ENCODE measurements at regions not wholly inside any gene's neighbourhood (a gene's known extent, or its start where the extent isn't known, plus 50 kb on each side); places are given as distances from the start of the nearest gene placed in this dataset.

DNA sequence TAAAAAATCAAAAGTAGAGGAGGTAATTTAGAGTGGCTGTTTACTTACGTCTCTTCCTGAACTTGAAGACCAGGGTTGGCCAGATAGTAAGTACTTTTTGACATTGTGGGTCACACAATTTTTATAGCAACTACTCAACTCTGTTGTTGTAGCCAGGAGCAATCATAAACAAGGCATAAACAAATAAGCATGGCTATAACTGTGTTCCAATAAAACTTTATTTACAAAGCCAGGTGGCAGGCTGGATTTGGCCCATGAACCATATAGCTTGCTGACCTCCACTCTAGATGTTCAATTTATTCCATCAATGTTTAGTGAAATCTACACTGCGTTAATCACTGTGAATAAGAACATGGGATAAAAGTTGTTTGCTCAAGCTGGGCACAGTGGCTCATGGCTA lies 500.4 kb upstream of the ERCC4 start:
- no peak overlapping the region for H3K4me3 ChIP-seq (ENCODE audit: low read depth, low read length, poor library complexity, severe bottlenecking)
- H3K4me2 ChIP-seq (ENCODE audit: low read length): no peak overlapping the region
- CTCF ChIA-PET (ENCODE audit: unreplicated experiment): no interaction called here
- H4K20me1 ChIP-seq (ENCODE audit: insufficient read depth, low read length): no peaks in the 10 kb centered on the region
- DNase-seq (ENCODE audit: low spot score): no peak
- no peaks in the 10 kb centered on the region for H3K9me3 ChIP-seq (ENCODE audit: low read length)
- POLR2A ChIA-PET: interaction anchor here (0.7 kb wide), 1 partner anchor 75 kb away, joined by 3 read pairs; no protein-coding TSS in a partner anchor
- H3K27ac ChIP-seq (ENCODE audit: low read depth, low read length, poor library complexity, severe bottlenecking): no peak overlapping the region
- TF ChIP-seq EZH2phosphoT487 (IDR thresholded peaks at IDR 0.05; ENCODE audit: borderline replicate concordance, low read depth, low read length): no peak
- TF ChIP-seq, protein P1, sequence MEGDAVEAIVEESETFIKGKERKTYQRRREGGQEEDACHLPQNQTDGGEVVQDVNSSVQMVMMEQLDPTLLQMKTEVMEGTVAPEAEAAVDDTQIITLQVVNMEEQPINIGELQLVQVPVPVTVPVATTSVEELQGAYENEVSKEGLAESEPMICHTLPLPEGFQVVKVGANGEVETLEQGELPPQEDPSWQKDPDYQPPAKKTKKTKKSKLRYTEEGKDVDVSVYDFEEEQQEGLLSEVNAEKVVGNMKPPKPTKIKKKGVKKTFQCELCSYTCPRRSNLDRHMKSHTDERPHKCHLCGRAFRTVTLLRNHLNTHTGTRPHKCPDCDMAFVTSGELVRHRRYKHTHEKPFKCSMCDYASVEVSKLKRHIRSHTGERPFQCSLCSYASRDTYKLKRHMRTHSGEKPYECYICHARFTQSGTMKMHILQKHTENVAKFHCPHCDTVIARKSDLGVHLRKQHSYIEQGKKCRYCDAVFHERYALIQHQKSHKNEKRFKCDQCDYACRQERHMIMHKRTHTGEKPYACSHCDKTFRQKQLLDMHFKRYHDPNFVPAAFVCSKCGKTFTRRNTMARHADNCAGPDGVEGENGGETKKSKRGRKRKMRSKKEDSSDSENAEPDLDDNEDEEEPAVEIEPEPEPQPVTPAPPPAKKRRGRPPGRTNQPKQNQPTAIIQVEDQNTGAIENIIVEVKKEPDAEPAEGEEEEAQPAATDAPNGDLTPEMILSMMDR (conservative IDR thresholded peaks at IDR 0.05; ENCODE audit: low read length): no peak
- intact Hi-C loops (cut with micrococcal nuclease; ENCODE audit: unreplicated experiment): no loop called here
- no peaks in the 10 kb centered on the region for H3K79me2 ChIP-seq (ENCODE audit: insufficient read depth, low read depth, low read length)
- no peaks in the 10 kb centered on the region for H3K36me3 ChIP-seq (ENCODE audit: insufficient read depth, low read length)
- BruUV-seq (replicated peaks): no TSS peak
- H3K9me2 ChIP-seq (ENCODE audit: insufficient read depth, low read length): no peaks in the 10 kb centered on the region
- H2AFZ ChIP-seq (ENCODE audit: low read length): no peak overlapping the region
- peaks cover 6% of the 10 kb centered on the region for H3K4me1 ChIP-seq (ENCODE audit: insufficient read depth, low read length, poor library complexity, severe bottlenecking)

DNA sequence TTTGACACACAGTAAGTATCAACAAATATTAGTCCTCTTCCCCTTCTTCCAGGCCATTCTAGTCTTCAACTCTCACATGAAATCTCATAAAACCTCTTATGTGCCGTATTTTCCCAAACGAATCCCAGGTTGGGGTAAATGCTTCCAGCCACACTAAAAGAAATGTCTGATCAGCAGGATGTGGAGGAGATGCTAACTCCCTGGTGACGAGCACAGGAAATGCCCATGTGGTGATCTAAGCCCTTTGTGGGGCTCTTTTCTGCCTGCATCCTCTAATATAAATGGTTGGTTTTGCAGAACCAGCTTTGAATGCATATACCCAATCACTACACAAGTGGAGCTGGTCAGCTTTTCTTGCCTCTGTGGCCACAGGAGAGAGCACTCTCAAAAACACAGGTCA lies 498.2 kb upstream of the ERCC4 start:
- H4K20me1 ChIP-seq (ENCODE audit: insufficient read depth, low read length): no peaks in the 10 kb centered on the region
- H3K4me1 ChIP-seq (ENCODE audit: insufficient read depth, low read length, poor library complexity, severe bottlenecking): peaks cover 20% of the 10 kb centered on the region
- H3K9me2 ChIP-seq (ENCODE audit: insufficient read depth, low read length): no peaks in the 10 kb centered on the region
- TF ChIP-seq, protein P1 (conservative IDR thresholded peaks at IDR 0.05; ENCODE audit: low read length): no peak
- no peak for TF ChIP-seq EZH2phosphoT487 (IDR thresholded peaks at IDR 0.05; ENCODE audit: borderline replicate concordance, low read depth, low read length)
- intact Hi-C loops (cut with micrococcal nuclease; ENCODE audit: unreplicated experiment): no loop called here
- H3K4me3 ChIP-seq (ENCODE audit: low read depth, low read length, poor library complexity, severe bottlenecking): no peak overlapping the region
- H3K4me2 ChIP-seq (ENCODE audit: low read length): no peak overlapping the region
- ChIA-PET POLR2A (no interaction called here), CTCF (ENCODE audit: unreplicated experiment) (no interaction called here)
- no TSS peak for BruUV-seq (replicated peaks)
- H3K79me2 ChIP-seq (ENCODE audit: insufficient read depth, low read depth, low read length): no peaks in the 10 kb centered on the region
- peaks cover 3% of the 10 kb centered on the region for H3K9me3 ChIP-seq (ENCODE audit: low read length)
- H3K36me3 ChIP-seq (ENCODE audit: insufficient read depth, low read length): no peaks in the 10 kb centered on the region; the same call in 1 of the 2 replicates
- H3K27ac ChIP-seq (ENCODE audit: low read depth, low read length, poor library complexity, severe bottlenecking): no peak overlapping the region
- no peak overlapping the region for H2AFZ ChIP-seq (ENCODE audit: low read length)
- peak; percentile 21 for DNase-seq (ENCODE audit: low spot score)

DNA sequence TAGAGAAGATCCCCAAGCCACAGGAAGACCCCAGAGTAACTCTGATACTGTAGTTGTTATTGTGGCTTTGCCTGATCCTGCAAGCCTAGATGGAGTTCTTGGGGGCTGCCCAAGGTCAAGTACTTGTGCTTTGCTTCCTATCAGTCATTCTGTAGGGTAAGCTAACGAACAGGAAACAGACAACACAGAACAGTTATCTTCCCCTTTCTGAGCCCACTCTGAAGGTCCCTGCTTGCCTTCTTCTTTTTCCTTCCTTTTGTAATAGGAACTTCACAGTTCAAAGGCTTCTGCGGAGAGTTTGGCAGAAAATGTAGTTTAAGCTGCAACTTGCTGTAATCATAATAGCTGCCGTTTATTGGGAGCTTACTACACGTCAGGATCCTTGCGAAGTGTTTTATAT lies 494.1 kb upstream of the ERCC4 start:
- Histone ChIP-seq H3K4me3 (ENCODE audit: low read depth, low read length, poor library complexity, severe bottlenecking) (no peak overlapping the region), H3K9me3 (ENCODE audit: low read length) (peaks cover 9% of the 10 kb centered on the region), H3K4me1 (ENCODE audit: insufficient read depth, low read length, poor library complexity, severe bottlenecking) (peaks cover 42% of the 10 kb centered on the region), H3K36me3 (ENCODE audit: insufficient read depth, low read length) (no peaks in the 10 kb centered on the region; the same call in 1 of the 2 replicates), H2AFZ (ENCODE audit: low read length) (peak overlapping the region; percentile 86), H3K79me2 (ENCODE audit: insufficient read depth, low read depth, low read length) (no peaks in the 10 kb centered on the region), H4K20me1 (ENCODE audit: insufficient read depth, low read length) (no peaks in the 10 kb centered on the region), H3K27ac (ENCODE audit: low read depth, low read length, poor library complexity, severe bottlenecking) (peak overlapping the region; percentile 17), H3K4me2 (ENCODE audit: low read length) (peak overlapping the region; percentile 14; the same call in 1 of the 2 replicates), H3K9me2 (ENCODE audit: insufficient read depth, low read length) (no peaks in the 10 kb centered on the region)
- ChIA-PET CTCF (ENCODE audit: unreplicated experiment) (no interaction called here), POLR2A (interaction anchor here (1.0 to 1.5 kb wide), 4 partner anchors 8 to 65 kb away, joined by 3 to 4 read pairs (median 4); no protein-coding TSS in a partner anchor)
- DNase-seq (ENCODE audit: low spot score): peak; percentile 20
- no TSS peak for BruUV-seq (replicated peaks)
- TF ChIP-seq, protein P1 (conservative IDR thresholded peaks at IDR 0.05; ENCODE audit: low read length): no peak
- no peak for TF ChIP-seq EZH2phosphoT487 (IDR thresholded peaks at IDR 0.05; ENCODE audit: borderline replicate concordance, low read depth, low read length)
- intact Hi-C loops (cut with micrococcal nuclease; ENCODE audit: unreplicated experiment): loop anchor here (5.0 kb wide), 1 partner anchor 34 kb away; no protein-coding TSS in a partner anchor

Data from OCI-LY7 (cell line).